MV-4-11 (cell line): ENCODE measurements at regions not wholly inside any gene's neighbourhood (a gene's known extent, or its start where the extent isn't known, plus 50 kb on each side); places are given as distances from the start of the nearest gene placed in this dataset.

ENCODE experiments used
- DNase-seq: peaks from one replicate; lab custom pipeline; 2025; lab: John Stamatoyannopoulos, UW

DNA sequence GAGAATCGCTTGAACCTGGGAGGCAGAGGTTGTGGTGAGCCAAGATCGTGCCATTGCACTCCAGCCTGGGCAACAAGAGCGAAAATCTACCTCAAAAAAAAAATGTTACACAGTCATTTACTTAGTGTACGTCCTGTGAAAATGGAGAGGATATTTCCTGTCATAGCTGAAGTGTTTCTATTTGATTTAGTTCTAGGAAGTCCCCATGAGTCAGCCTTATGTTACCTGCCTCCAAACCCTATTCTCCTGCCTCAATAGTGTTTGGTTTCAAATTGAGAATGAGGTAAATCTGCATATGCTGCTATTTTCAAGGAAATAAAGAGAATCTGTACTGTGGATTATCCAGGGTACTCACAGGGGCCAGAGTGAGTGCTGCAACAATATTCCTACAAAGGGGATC lies 1284.5 kb upstream of the AUTS2 start:
- no peak for DNase-seq

DNA sequence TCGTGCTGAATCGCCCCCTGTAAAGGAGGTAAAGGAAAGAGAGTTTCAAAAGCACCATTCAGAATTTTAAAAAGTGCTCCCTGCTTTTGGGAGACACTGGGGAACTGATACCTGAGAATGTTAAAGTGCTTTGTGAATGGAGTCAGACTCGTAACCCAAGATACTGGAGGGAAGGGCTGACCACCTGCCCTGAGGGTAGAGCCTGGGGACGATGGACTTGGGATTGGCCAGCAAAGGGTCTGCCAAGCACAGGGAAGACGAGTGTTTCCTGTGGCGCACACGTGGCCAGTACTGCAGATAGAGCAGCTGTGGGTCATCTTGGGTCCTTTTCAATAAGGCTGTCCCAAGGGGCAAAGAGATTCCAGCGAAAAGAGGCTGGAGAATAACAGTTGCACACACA lies 1284.1 kb upstream of the AUTS2 start:
- no peak for DNase-seq

DNA sequence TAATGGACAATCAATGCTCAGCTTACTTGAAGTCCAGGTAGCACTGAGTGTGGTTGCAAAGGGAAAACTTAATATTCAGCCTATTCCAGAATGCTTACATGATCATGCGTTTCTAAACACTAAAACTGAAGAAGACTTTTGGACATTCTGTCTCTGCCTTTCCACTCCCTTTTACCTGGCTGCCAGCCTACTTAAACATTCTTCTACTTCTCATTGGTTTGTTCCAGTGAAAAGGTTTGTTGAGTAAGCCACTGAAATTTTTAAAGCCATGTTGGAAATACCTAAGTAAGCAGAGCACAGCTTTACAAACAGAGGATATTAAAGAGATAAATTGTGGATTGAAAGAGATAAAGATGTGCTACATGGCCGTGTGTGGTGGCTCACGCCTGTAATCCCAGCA lies 1280.8 kb upstream of the AUTS2 start:
- DNase-seq: no peak

DNA sequence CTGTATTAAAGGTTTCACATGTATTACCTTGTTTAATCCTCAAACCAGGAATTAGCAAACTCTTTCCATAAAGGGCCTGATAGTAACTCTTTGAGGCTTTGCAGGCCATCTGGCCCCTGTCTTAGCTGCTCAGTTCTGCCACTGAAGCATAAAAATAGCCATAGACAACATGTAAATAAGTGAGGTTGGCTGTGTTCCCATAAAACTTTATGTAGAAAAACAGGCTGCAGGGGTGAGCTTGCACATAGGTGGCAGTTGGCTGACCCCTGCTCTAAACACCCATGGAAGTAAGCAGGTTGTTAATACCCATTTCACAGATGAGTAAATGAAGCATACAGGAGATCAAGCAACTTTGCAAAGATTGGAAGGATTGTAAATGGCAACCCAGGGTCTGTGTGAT lies 1279.2 kb upstream of the AUTS2 start:
- no peak for DNase-seq

DNA sequence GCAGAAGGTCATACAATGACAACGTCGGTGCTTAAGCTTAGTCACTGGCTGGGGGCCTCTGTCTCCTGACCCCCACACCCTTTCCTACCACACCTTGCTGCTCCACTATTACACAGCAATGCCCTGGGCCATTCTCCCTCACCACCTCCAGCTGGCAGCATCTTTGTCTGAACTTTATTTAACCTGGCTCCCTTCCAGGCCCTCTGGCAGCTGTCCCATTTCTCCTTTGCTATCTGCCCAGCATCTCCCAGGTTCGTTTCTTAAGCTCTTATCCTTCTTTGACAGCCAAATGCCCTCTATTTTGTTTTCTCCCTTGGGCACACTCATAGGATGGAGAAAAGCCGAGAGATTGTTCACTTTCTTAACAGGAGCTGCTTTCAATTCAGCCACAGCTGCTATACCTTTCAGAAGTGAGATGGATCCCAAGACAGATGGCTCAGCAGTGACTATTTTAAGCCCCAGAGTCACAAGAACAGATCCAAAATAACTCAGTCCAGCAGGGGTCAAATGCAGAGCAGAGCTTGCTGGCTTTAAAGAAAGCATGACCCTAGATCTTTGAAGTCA lies 1277.1 kb upstream of the AUTS2 start:
- DNase-seq: no peak

DNA sequence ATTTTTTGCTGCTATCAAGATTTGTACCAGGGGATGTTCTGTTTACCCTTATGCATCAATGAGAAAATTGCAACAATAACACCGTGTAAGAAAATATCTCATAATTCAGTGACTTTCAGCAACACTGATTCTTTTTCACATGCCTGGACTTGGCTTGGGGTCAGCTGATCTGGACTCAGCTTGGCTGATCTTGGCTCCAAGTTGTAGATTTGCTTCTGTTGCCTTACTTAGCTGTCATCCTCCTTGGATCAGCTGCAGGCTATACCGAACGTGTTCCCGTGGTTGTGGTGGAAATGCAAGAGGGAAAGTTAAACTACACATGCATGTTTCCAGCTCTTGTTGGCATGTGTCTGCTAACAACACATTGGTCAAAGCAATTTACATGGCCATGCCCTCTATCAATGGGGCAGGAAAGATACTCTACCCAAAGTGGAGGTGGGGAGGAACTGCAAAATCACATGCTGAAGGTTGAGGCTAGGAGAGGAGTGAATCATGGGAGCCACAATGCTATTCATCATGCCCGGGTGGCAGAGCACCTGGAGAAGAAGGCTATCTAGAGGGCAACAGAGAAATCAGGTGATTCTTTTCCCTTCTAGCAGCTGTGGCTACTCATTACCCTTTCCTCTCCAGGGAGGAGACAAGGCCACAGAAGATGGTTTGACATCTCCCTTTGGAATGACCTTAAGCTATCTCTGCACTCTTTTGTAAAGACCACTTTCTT lies 1276.3 kb upstream of the AUTS2 start:
- no peak for DNase-seq

DNA sequence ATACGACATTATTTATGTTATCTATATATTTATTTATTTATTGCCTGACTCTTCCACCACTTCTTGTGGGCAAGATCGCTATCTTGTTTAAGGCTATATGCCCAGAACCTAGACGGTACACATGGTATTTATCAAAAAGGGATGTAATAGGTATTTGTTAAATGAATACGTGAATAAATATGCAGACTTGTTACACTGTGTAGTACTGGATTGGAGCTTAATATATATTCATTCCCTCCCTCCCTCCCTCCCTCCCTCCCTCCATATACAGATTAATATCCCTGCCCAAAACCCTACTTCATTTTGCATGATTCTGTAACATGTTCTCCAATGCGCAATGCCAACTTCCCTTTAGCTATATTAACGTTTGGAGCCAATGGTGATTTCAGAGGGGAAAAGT lies 1273.7 kb upstream of the AUTS2 start:
- no peak for DNase-seq

DNA sequence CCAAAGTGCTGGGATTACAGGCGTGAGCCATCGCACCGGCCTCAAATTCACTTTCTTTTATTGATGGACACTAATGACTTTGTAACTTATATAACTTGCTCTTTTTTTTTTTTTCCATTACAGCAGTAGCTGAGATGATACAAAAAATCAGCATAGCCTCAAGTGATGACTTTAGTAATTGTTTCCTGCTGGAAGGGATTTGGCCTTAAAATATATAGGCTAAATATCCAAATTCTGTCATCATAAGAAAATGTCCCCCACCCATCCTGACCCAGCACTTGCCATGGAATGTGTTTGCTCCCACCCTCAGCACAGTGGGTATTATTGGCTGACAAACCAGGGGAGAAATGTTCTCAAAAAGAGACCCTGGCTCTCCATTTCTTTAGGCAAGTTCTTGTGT lies 1264.1 kb upstream of the AUTS2 start:
- no peak for DNase-seq

DNA sequence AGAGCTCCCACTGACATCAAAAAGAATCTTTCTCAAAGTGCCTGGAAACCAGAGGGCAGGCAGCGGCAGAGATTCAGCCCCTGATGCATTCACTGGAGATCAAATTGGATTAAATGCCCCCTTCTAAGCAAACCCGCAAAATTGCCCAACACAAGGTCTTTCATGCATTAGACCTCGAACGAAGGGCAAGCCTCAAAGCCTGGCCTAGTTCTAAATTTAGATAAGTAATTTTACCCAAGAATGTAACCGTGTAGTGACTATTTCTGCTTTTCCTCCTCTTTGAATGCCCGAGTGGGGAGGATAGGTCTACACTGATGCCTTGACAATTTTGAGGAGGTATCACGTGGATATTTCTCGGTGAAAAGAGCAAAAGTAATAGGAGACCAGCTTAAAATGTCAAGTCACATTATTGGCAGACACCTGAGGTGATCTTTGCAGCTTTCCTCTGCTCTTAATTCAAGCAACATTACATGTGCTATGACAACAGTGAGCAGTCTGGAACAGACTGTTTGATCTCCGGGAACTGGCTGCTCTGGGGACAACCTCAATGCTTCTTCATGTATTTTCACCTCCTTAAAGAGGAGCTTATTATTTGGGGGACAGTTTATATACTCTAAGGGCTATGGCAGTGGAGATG lies 1263.5 kb upstream of the AUTS2 start:
- DNase-seq: no peak

DNA sequence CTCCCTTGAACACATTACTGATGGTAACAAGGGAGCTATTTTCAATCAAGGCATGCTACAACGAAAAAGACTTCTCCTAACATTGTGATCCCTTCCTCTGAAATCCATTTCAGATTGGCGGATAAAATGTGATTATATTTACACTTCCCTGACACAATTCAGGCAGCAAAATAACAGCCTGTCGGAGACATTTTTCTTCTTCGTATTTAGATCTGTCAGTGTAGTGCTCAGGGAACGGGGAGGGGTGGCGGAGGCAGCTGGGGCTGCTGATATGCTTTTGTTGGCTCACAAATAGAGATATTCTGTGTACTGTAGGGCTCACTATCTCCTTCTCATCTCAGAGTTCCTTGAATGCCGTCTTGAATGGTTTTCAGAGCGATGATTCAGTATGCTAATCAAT lies 1261.7 kb upstream of the AUTS2 start:
- no peak for DNase-seq

DNA sequence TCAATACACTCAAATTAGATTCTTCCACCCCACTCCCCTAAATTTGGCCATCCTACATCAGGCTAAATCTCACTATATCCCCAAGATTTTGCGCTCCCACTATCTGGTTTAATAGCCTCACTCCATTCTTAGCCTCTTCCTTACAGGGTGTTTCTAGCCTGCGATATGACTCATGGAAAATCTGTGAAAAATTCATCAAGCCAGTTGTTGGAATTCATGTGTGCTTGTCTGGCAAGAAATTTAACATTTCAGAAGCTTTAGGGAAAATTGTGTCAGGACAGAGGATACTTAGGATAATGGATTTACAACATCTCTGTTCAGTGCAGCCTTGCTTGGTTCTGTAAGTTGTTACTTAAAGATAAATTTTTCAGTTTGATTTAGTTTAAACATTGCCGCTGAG lies 1249.9 kb upstream of the AUTS2 start:
- DNase-seq: no peak

DNA sequence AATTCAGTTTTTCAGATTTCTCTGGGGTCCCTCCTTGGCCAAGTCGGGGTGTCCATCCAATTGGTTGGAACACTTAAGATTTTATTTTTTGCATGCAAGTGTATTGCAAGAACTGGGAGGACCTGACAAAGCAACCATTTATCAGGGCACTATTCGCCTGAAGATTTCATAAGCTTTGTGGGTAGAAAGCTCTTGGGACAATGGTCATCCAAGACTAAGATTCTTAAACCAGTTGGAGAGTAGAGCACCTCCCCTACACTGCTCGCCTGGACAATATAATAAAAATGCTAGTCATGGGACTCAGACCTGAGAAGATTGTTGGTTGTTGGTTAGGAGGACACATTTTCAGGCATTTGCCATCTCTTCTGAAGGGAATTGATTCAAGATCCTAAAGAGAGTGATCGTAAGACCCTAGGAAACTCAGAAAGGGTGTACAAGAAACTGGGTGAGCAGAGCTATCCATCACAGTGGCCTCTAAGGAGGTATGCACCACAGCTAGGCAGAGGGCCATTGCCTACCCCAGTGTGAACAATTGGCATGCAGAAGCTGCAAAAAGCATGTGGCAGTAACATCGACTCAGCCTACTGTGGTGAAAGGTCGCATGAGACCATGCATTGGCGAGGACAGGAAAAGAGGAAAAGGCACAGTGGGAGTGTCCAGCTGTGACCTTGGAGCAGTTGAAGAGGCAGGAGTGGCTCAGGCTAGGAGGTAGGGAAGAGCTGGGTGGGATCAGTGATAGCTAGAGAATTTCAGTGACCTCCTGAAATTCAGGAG lies 1235.3 kb upstream of the AUTS2 start:
- peak; percentile 6 for DNase-seq

DNA sequence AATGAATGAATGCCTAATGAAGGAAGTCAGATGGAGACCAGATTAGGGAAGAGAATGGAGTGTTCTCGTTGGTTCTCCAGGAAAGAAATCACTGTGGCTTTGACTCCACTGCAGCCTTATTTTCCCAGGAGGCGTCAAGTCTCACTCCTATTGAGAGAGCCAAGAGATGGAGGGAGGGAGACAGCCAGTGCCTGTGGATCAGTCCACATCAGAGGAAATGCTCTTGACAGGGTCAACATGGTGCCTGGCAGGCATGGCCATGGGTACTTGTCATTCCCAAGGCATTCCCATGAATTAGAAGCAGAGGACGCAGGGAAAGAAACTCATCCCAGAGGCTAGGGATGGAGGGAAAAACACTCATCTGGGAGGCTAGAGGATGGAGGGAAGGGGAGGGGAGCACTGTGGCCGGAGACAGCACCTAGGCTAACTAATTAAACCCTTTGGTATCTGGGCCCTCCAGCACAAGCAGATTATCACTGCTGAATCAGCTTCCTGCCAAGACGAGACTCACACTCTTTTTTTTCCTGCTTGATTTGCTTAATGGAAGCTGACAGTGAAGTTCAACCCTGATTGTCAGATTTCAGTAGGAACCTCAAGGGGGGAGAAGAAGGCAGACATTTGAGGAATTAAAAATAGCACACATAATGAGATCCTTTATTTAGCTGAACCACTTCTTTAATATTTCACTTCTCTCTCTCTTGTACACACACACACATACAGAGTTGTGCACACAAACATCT lies 1233.2 kb upstream of the AUTS2 start:
- no peak for DNase-seq

DNA sequence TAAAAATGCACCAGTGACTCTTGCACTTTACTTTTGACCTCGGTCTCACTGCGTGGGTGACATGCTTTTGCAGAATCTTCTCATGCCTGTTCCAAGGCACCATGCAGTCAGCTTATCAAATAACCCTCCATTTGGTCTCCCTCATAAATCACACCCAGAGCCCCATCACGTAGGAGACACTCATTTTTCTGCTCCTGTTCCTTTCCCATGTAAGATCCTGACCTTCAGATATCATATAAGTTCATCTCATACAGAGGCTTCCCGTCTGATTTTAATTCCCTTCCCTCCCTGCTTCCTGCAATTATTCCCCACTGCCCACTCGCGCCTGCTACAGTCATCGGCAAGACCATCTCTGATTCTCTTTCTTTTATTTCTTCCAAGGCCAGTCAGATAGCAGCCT lies 1226.3 kb upstream of the AUTS2 start:
- no peak for DNase-seq

DNA sequence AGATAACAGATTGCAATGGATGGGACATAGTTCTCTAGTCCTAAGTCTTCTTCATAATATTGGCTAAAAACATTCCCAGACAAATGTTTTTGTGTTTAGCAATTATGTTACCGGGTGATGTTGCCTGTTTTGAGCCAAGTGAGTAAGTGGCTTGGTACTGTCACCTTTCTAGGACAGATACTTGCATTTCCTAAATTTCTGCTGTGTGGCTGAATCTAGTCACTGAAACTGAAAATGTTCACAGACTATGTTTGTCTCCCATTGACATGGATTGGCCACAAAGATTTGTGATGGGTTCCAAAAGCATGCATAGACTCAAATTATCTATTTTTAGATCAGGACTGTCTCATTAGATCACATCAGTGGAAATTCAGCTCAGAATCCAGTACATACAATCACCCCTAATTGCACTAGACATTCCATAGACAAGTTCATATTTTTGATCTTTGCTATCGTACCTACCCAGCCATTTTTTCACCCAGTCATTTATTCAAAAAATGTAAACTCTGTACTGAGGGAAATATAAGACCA lies 1222.1 kb upstream of the AUTS2 start:
- no peak for DNase-seq

DNA sequence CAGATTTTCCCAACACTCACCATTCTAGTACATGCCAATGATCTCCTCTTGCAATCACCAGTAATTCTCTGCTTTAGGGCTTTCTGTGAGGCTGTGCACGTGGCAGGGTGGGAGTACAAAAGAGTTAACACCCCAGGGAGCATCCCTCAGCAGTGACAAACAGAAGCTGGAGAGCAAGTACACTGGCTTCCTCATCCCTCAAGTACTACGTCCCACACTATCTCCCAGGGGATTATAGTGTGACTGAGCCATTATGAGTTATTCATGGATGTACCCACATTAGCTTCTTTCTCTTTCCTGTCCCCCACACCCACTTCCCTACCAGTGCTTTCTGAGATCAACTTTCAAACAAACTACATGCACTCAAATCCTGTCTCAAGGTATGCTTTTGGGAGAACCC lies 1216.5 kb upstream of the AUTS2 start:
- no peak for DNase-seq

DNA sequence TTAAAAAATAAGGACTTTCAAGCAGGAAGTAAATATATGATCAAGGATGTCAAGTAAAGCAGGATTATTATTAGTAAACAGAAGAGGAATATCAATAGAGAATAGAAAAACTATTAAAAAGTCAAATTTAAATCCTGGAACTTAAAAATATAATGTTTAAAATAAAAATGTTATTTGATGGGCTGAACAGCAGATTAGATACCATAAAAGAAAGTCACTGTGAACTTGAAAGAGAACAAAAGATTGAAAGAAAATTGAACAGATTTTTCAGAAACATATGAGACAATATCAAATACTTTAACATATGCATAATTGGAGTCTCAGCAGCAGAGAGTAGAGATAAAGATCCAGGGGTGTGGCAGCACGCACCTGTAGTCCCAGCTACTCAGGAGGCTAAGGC lies 1213.7 kb upstream of the AUTS2 start:
- DNase-seq: no peak

DNA sequence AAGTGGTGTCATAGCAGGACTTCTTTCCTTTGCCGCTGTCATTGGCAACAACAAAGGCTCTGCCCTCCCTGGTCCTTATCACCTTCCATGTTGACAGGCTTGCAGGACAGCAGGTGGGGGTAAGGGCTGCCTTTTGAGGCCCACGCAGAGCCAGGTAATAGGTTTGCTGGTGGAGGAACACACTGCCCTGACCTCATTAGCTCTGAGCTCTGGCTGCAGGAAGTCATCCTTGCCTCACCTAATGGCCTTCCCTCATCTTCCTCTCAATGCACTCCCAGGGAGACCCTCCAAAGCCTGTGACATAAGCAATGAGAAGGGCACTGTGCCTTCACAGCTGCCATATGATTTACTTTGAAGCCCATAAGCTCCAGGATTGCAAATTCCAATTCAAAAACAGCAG lies 1205.2 kb upstream of the AUTS2 start:
- no peak for DNase-seq

DNA sequence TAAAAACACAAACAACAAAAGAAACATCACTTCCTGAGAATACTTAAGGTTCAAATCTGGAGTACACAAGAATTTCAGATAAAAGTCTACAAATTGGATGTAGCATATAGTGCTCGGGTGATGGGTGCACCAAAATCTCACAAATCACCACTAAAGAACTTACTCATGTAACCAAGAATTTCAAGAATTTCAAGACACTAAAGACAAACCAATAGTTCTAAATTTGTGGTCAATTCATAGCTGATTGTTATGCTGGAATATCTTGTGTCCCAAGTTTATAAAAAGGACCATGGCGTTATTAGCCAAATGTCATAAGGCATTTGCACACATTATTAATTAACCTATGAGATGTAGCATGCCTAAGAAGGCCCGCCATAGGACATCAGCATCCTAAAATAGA lies 1204.1 kb upstream of the AUTS2 start:
- DNase-seq: no peak

DNA sequence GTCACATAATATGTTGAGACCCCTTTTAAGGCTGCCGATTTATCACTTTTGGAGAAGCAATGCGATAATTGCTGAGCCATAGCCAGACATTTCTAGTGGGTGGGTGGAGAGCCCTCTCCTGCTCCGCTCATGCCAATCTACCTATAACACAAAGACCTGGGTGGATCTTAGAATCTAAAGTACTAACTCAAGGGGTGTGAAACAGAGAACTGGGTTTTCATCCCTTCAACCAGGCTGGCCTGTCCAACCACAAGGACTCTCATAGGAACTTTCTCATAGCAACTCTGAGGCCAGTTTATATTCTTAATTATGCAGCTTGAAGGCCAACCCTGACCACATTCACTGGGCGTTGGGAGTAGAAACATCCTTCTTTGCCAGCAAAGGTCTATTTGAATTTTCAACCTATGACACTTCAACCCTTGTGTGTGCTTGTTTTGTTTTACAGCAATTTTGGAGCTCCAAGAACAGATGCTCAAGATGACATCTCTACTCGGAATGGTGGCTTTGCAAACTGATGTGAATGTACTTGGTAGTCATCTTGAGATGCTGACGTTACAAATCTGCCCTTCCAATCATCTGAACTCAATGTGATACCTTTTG lies 1198.2 kb upstream of the AUTS2 start:
- DNase-seq: no peak

DNA sequence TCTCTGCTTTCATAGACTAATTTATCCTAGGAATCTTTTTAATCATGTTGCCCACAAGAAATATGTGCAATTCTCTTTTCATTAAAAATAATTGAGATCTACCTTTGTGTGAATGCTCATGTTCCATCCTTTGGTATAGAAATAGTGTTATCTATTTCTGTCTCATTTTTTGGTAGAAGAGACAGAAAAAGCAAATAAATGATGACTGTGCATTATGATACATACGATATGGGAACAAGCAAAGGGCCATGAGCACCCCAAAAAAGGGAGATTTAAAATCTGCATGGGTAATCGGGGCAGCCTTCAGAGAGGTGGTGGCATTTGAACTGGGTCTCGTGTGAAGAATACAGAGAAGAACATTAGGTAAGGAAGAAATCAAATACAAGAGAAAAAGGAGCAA lies 1197.5 kb upstream of the AUTS2 start:
- no peak for DNase-seq

DNA sequence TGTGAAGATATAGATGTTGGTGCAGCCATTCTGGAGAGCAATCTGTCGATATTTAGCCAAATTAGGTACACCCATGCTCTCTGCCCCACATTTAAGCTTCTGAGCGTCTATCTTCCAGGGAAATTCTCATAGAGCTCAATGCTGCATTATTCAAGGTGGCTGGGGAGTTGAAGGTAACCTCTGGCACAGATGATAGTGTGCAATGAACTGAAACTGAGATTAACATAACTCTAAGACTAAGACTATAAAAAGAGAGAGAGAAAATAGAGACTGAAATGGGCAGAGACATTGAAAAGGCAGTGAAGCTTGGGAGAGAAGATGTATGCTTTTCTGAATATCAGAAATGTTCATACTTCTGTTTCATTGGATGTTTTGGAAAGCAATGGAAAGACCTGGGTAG lies 1197.0 kb upstream of the AUTS2 start:
- no peak for DNase-seq
